ENCODE measurements at regions not wholly inside any gene's neighbourhood (a gene's known extent, or its start where the extent isn't known, plus 50 kb on each side); places are given as distances from the start of the nearest gene placed in this dataset.

- Histone ChIP-seq H3K27me3 (no peaks in the 10 kb centered on the region), H3K4me3 (no peak overlapping the region), H3K36me3 (no peaks in the 10 kb centered on the region), H3K9me3 (no peaks in the 10 kb centered on the region), H3K27ac (no peak overlapping the region), H3K4me1 (no peaks in the 10 kb centered on the region)
- WGBS, 5 donors: 63 to 78% (median 73%) methylated on average over 6 of the region's 6 CpGs
- intact Hi-C loops (cut with DNase I; ENCODE audit: low total_unique reads): no loop called here
- DNase-seq: no peak
- no peak for TF ChIP-seq EP300 (IDR thresholded peaks at IDR 0.05)
These were observed 53.7 kb upstream of the MAGI2 start for GRCh38 chr7:79507131-79507530.

GRCh38 chr7:79506481-79506880, 53.0 kb upstream of the MAGI2 start:
- TF ChIP-seq POLR2A (IDR thresholded peaks at IDR 0.05) (no peak), CTCF (IDR thresholded peaks at IDR 0.05) (no peak), EP300 (IDR thresholded peaks at IDR 0.05) (no peak), POLR2AphosphoS5 (IDR thresholded peaks at IDR 0.05) (no peak)
- H3K27me3 ChIP-seq: no peaks in the 10 kb centered on the region
- no peak for DNase-seq
- intact Hi-C loops (cut with DNase I; ENCODE audit: low total_unique reads): no loop called here
- no peaks in the 10 kb centered on the region for H3K9me3 ChIP-seq
- no peak overlapping the region for H3K4me3 ChIP-seq
- no peaks in the 10 kb centered on the region for H3K36me3 ChIP-seq
- no peak overlapping the region for H3K27ac ChIP-seq
- no peaks in the 10 kb centered on the region for H3K4me1 ChIP-seq
- WGBS, 5 donors: 55 to 75% (median 61%) methylated on average over 2 of the region's 2 CpGs

GRCh38 chr7:79504607-79505389, 51.3 kb upstream of the MAGI2 start:
- Histone ChIP-seq H3K27ac (no peak overlapping the region), H3K4me3 (no peak overlapping the region), H3K4me1 (no peaks in the 10 kb centered on the region), H3K27me3 (no peaks in the 10 kb centered on the region), H3K9me3 (no peaks in the 10 kb centered on the region), H3K36me3 (no peaks in the 10 kb centered on the region)
- DNase-seq: no peak
- intact Hi-C loops (cut with DNase I; ENCODE audit: low total_unique reads): no loop called here
- 50 to 65% (median 57%) methylated on average over 9 of the region's 9 CpGs for WGBS, 5 donors
- TF ChIP-seq POLR2A (IDR thresholded peaks at IDR 0.05) (no peak), CTCF (IDR thresholded peaks at IDR 0.05) (no peak), EP300 (IDR thresholded peaks at IDR 0.05) (no peak), POLR2AphosphoS5 (IDR thresholded peaks at IDR 0.05) (no peak)

Small RNA genes in the stretch of these regions (small RNA-seq; reads per million reads assigned to genes)
- gene RNA5SP234 (0 reads per million in 4 donors), gene RNU6-849P (0 reads per million in 4 donors)

Data from stomach (tissue), 8 donors.